Lower leg skin (tissue), 3 donors: ENCODE measurements at regions not wholly inside any gene's neighbourhood (a gene's known extent, or its start where the extent isn't known, plus 50 kb on each side); places are given as distances from the start of the nearest gene placed in this dataset.

Experiments
- CTCF ChIP-seq, 3 donors: fragments of 450-650 bp; IDR thresholded peaks; one replicate each; pipeline ENCODE4 v1.5.1; 2016; ENCODE audit warnings: antibody characterized with exemption in 3 of 3, mild to moderate bottlenecking in 3 of 3, moderate library complexity in 2 of 3
- POLR2A ChIP-seq, 2 donors: fragments of 450-650 bp; IDR thresholded peaks; one replicate each; pipeline ENCODE4 v1.6.1; 2016 to 2017; ENCODE audit warnings: antibody characterized with exemption in 2 of 2, mild to moderate bottlenecking in 1 of 2, moderate library complexity in 1 of 2

GRCh38 chr10:4532467-4532866 lies 293.5 kb upstream of the AKR1E2 start:
- TF ChIP-seq CTCF (IDR thresholded peaks at IDR 0.05) (no peak), POLR2A (IDR thresholded peaks at IDR 0.05) (no peak)
